Body of pancreas (tissue), 4 donors: ENCODE measurements at regions not wholly inside any gene's neighbourhood (a gene's known extent, or its start where the extent isn't known, plus 50 kb on each side); places are given as distances from the start of the nearest gene placed in this dataset.

Experiments used
- POLR2A ChIP-seq, 3 donors: fragments of 450-650 bp; IDR thresholded peaks; one replicate each; pipeline ENCODE4 v1.6.1; 2016; ENCODE audit warnings: antibody characterized with exemption in 3 of 3, mild to moderate bottlenecking in 2 of 3
- TF ChIP-seq, protein P1 (sequence below), 7 experiments: fragments of 450-650 bp in 4 of 7; fragments of 200-600 bp in 3 of 7; sonication (generic) in 3 of 7; IDR thresholded peaks; one replicate each; pipeline ENCODE4 v1.5.1; 2016 to 2019; ENCODE audit warnings: antibody characterized with exemption in 7 of 7

DNA sequence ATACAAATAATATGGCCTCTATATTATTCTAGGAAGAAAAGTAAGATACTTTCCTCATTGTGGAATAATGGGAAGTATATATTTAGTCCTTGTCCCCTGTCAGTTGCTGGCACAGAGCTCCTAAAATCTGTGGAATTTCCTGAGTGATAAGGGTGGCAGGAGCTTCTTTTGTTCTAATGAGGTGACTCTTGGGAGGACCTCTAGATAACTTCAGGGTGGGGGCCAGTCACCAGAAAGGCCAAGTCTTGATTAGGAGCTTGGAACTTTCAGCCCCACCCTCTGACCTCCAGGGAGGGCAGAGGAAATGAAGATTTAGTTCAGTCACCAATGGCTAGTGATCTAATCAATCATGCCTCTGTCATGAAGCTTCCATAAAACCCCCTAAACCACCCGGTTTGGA is 179.9 kb upstream of the PRICKLE1 start:
- TF ChIP-seq, protein P1, sequence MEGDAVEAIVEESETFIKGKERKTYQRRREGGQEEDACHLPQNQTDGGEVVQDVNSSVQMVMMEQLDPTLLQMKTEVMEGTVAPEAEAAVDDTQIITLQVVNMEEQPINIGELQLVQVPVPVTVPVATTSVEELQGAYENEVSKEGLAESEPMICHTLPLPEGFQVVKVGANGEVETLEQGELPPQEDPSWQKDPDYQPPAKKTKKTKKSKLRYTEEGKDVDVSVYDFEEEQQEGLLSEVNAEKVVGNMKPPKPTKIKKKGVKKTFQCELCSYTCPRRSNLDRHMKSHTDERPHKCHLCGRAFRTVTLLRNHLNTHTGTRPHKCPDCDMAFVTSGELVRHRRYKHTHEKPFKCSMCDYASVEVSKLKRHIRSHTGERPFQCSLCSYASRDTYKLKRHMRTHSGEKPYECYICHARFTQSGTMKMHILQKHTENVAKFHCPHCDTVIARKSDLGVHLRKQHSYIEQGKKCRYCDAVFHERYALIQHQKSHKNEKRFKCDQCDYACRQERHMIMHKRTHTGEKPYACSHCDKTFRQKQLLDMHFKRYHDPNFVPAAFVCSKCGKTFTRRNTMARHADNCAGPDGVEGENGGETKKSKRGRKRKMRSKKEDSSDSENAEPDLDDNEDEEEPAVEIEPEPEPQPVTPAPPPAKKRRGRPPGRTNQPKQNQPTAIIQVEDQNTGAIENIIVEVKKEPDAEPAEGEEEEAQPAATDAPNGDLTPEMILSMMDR (IDR thresholded peaks at IDR 0.05), result no peak
- no peak for TF ChIP-seq POLR2A (IDR thresholded peaks at IDR 0.05)
